H1 (cell line): ENCODE measurements at regions not wholly inside any gene's neighbourhood (a gene's known extent, or its start where the extent isn't known, plus 50 kb on each side); places are given as distances from the start of the nearest gene placed in this dataset.
"Not testable (repeated sequence)": the region's sequence is repeated elsewhere in the genome, so short reads cannot be mapped to it uniquely, and the experiment has no call there.

Source experiments
- CTCF ChIA-PET: fragments of 300-600 bp; sonication (Branson Sonifier 250); formaldehyde crosslinking; loops from one replicate; lab custom pipeline; 2021; ENCODE audit not compliant: partially characterized antibody; lab: Charles Lee
- POLR2A ChIA-PET: fragments of 300-600 bp; sonication (Branson Sonifier 250); formaldehyde crosslinking; loops from one replicate; lab custom pipeline; 2021; ENCODE audit warnings: inconsistent platforms; ENCODE audit not compliant: partially characterized antibody; lab: Charles Lee
- DNase-seq, 2 experiments: peaks; one replicate each; pipeline versions ENCODE4 v3.0.0 to v3.0.0-alpha.2; 2010 to 2022; ENCODE audit warnings: low spot score in 2 of 2, low read depth in 1 of 2, mixed read lengths in 1 of 2
- FAIRE-seq: peaks from 2 replicates; lab custom pipeline; 2011; peaks lifted over from hg19 to GRCh38; lab: Jason Lieb, UNC
- H2AFZ ChIP-seq: 2 replicates; pipeline ENCODE4 v1.8.1; 2012; ENCODE audit warnings: low read length, inconsistent platforms
- H2AK5ac ChIP-seq: 2 replicates; pipeline ENCODE4 v1.6.1; 2013; ENCODE audit warnings: low read depth, low read length
- H2BK120ac ChIP-seq: replicated peaks from 2 replicates; pipeline ENCODE3; 2013; ENCODE audit warnings: low read depth, low read length, inconsistent platforms
- H2BK12ac ChIP-seq: 2 replicates; pipeline ENCODE4 v1.6.1; 2013; ENCODE audit warnings: low read depth, low read length
- H2BK15ac ChIP-seq: 2 replicates; pipeline ENCODE4 v1.6.1; 2013; ENCODE audit warnings: low read length
- H2BK20ac ChIP-seq: 2 replicates; pipeline ENCODE4 v1.6.1; 2013; ENCODE audit warnings: low read length
- H2BK5ac ChIP-seq: 2 replicates; pipeline ENCODE4 v1.6.1; 2013; ENCODE audit warnings: low read depth, low read length
- H3K14ac ChIP-seq: 2 replicates; pipeline ENCODE4 v1.6.1; 2013; ENCODE audit warnings: inconsistent platforms; ENCODE audit not compliant: insufficient read length
- H3K18ac ChIP-seq: 2 replicates; pipeline ENCODE4 v1.6.1; 2013; ENCODE audit warnings: low read length; ENCODE audit errors: extremely low read depth
- H3K23ac ChIP-seq: 2 replicates; pipeline ENCODE4 v1.6.1; 2013; ENCODE audit warnings: inconsistent platforms; ENCODE audit not compliant: insufficient read length
- H3K23me2 ChIP-seq: 2 replicates; pipeline ENCODE4 v1.6.1; 2013; ENCODE audit warnings: low read depth, low read length
- H3K27ac ChIP-seq: 2 replicates; pipeline ENCODE4 v1.6.1; 2011; ENCODE audit warnings: low read depth, low read length, inconsistent platforms
- H3K27me3 ChIP-seq, 4 experiments: replicated peaks in 1 of 4; 1 replicate in 1 of 4; 2 replicates in 3 of 4; pipeline versions ENCODE4 v1.6.1 to v1.8.1; 2011 to 2013; ENCODE audit warnings: low read length in 3 of 4, mild to moderate bottlenecking in 3 of 4, inconsistent platforms in 2 of 4, mixed read lengths in 2 of 4, moderate library complexity in 1 of 4; ENCODE audit not compliant: control insufficient read depth in 3 of 4, insufficient read depth in 3 of 4; ENCODE audit errors: extremely low read depth in 1 of 4
- H3K36me3 ChIP-seq, 4 experiments: 2 replicates each; pipeline versions ENCODE4 v1.6.1 to v1.8.1; 2011 to 2013; ENCODE audit warnings: mild to moderate bottlenecking in 4 of 4, low read length in 3 of 4, moderate library complexity in 2 of 4, control low read depth in 1 of 4, inconsistent platforms in 1 of 4; ENCODE audit not compliant: insufficient read depth in 4 of 4, control insufficient read depth in 2 of 4
- H3K4ac ChIP-seq: replicated peaks from 2 replicates; pipeline ENCODE3; 2013; ENCODE audit warnings: low read length, low read depth, mixed read lengths, inconsistent platforms; ENCODE audit not compliant: insufficient read length
- H3K4me1 ChIP-seq, 4 experiments: replicated peaks in 1 of 4; 1 replicate in 1 of 4; 2 replicates in 3 of 4; pipeline versions ENCODE4 v1.6.1 to v1.8.1; 2011 to 2013; ENCODE audit warnings: low read length in 3 of 4, inconsistent platforms in 2 of 4, mixed read lengths in 1 of 4; ENCODE audit not compliant: insufficient read depth in 4 of 4, control insufficient read depth in 3 of 4
- H3K4me2 ChIP-seq, 2 experiments: 2 replicates each; pipeline versions ENCODE4 v1.6.1 to v1.8.1; 2011 to 2013; ENCODE audit warnings: low read depth in 2 of 2, low read length in 2 of 2, control low read depth in 1 of 2, inconsistent platforms in 1 of 2, mild to moderate bottlenecking in 1 of 2; ENCODE audit not compliant: insufficient read depth in 1 of 2
- H3K4me3 ChIP-seq, 4 experiments: fragments of 200-600, 300-600 bp in 1 of 4; sonication (generic), shearing (Covaris generic), sonication (Bioruptor Twin) in 1 of 4; 2 replicates each; pipeline versions ENCODE4 v1.5.1 to v1.8.1; 2011 to 2016; ENCODE audit warnings: low read length in 4 of 4, low read depth in 3 of 4, control low read depth in 2 of 4, inconsistent platforms in 2 of 4, mild to moderate bottlenecking in 2 of 4, mixed read lengths in 1 of 4, moderate library complexity in 1 of 4; ENCODE audit not compliant: insufficient read depth in 2 of 4; ENCODE audit errors: extremely low read depth in 1 of 4
- H3K56ac ChIP-seq: replicated peaks from 2 replicates; pipeline ENCODE3; 2013; ENCODE audit warnings: low read depth, mild to moderate bottlenecking, mixed read lengths, low read length, inconsistent platforms; ENCODE audit not compliant: insufficient read length
- H3K79me1 ChIP-seq: 2 replicates; pipeline ENCODE4 v1.6.1; 2013; ENCODE audit warnings: low read depth, low read length, control low read depth
- H3K79me2 ChIP-seq, 2 experiments: 2 replicates each; pipeline versions ENCODE4 v1.6.1 to v1.8.1; 2012 to 2013; ENCODE audit warnings: low read length in 2 of 2, mild to moderate bottlenecking in 2 of 2, inconsistent platforms in 1 of 2; ENCODE audit not compliant: insufficient read depth in 2 of 2, control insufficient read depth in 1 of 2
- H3K9ac ChIP-seq, 4 experiments: replicated peaks in 1 of 4; 1 replicate in 1 of 4; 2 replicates in 3 of 4; pipeline versions ENCODE4 v1.6.1 to v1.8.1; 2011 to 2013; ENCODE audit warnings: low read depth in 3 of 4, low read length in 3 of 4, control low read depth in 2 of 4, mild to moderate bottlenecking in 2 of 4, moderate library complexity in 2 of 4, inconsistent platforms in 1 of 4; ENCODE audit errors: extremely low read depth in 1 of 4
- H3K9me3 ChIP-seq, 2 experiments: 2 replicates each; pipeline versions ENCODE4 v1.6.1 to v1.8.1; 2012 to 2013; ENCODE audit warnings: mild to moderate bottlenecking in 2 of 2, moderate library complexity in 2 of 2, control low read depth in 1 of 2, inconsistent platforms in 1 of 2, low read depth in 1 of 2, low read length in 1 of 2, mixed read lengths in 1 of 2; ENCODE audit not compliant: insufficient read depth in 2 of 2
- H4K20me1 ChIP-seq, 2 experiments: replicated peaks in 1 of 2; 2 replicates each; pipeline versions ENCODE3 to v1.8.1; 2011 to 2013; ENCODE audit warnings: inconsistent platforms in 2 of 2, low read length in 2 of 2, mild to moderate bottlenecking in 1 of 2; ENCODE audit not compliant: insufficient read depth in 2 of 2, control insufficient read depth in 1 of 2
- H4K5ac ChIP-seq: 2 replicates; pipeline ENCODE4 v1.6.1; 2013; ENCODE audit warnings: low read length, low read depth, mixed read lengths, inconsistent platforms; ENCODE audit not compliant: insufficient read length
- H4K8ac ChIP-seq: 2 replicates; pipeline ENCODE4 v1.8.0; 2013; ENCODE audit warnings: mild to moderate bottlenecking, moderate library complexity, low read length, inconsistent platforms; ENCODE audit not compliant: insufficient read depth; ENCODE audit errors: extremely low read depth
- H4K91ac ChIP-seq: replicated peaks from 2 replicates; pipeline ENCODE3; 2013; ENCODE audit warnings: low read length, mixed read lengths, inconsistent platforms; ENCODE audit not compliant: insufficient read length
- ATF2 ChIP-seq: IDR thresholded peaks from 2 replicates; pipeline ENCODE4 v1.6.1; 2012; ENCODE audit warnings: low read length, inconsistent platforms
- POLR2AphosphoS5 ChIP-seq: IDR thresholded peaks from 2 replicates; pipeline ENCODE4 v1.6.1; 2011; ENCODE audit warnings: low read depth, low read length
- WGBS, 2 experiments: shearing (Covaris generic) in 1 of 2; methylation state at CpG; one replicate each; pipeline versions ENCODE4 v1.1.6 to v1.1.7; 2013 to 2015; ENCODE audit warnings: low lambda C conversion rate in 2 of 2, mixed read lengths in 2 of 2, inconsistent platforms in 1 of 2, low coverage in 1 of 2, missing lambda C conversion rate in 1 of 2; ENCODE audit not compliant: insufficient replicate concordance in 2 of 2, insufficient coverage in 1 of 2, insufficient read length in 1 of 2; ENCODE audit errors: extremely low coverage in 1 of 2, missing lambda C conversion rate in 1 of 2; 5-methylcytosine and 5-hydroxymethylcytosine counted together

DNA sequence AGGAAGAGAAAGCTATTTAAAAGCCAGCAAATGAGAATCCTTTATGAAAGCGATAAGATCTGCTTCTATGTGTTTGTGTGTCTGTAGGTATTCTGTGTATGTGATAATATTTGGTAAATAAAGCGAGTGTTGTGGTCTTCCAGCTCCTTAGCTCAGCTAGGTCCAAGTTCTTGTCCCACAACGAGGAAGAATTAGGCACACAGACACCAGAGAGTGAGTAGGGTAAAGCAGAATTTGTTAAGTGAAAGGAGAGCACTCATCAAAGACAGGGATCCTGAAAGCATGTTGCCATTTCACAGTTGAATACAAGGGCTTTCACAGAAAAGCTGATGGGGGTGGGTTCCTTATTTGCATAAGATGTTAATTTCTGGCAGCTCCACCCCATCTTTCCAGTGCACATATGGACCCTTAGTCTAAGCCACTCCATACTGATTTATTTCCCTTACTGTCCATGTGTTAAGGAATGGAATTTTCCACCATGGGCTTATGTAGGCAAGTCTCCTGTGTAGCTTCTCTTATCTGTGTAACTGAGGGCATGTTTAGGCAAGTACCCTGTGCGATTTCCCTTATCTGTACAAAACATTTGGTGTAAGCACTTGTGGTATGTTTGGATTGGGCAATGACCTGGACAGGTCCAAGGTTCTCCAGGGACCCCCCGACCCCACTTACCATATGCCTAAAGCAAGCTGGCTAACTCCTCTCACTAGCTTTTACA lies 165.9 kb upstream of the VIPR2 start (continued):
- TF ChIP-seq ATF2, result no peak
- no peak for TF ChIP-seq POLR2AphosphoS5

- CTCF ChIA-PET, result not testable (repeated sequence)
- WGBS, 2 experiments, result 71% methylated on average over 2 of the region's 2 CpGs; no CpG with 5 or more reads in 1 of the 2 experiments
Measured at GRCh38 chr7:159309214-159309613, 164.5 kb upstream of the VIPR2 start.

More at GRCh38 chr7:159309214-159309613, 164.5 kb upstream of the VIPR2 start:
- H3K56ac ChIP-seq, H2BK15ac ChIP-seq, H3K36me3 ChIP-seq, H2BK12ac ChIP-seq, H4K91ac ChIP-seq, H2BK5ac ChIP-seq, H3K79me1 ChIP-seq, H4K20me1 ChIP-seq, H2BK20ac ChIP-seq, FAIRE-seq, H3K4me1 ChIP-seq, H3K18ac ChIP-seq, H3K79me2 ChIP-seq, H3K4ac ChIP-seq, H2AK5ac ChIP-seq, H3K4me2 ChIP-seq, H2BK120ac ChIP-seq, H3K4me3 ChIP-seq, H2AFZ ChIP-seq, H3K9ac ChIP-seq, H3K27me3 ChIP-seq, H3K14ac ChIP-seq, H3K23me2 ChIP-seq, H3K23ac ChIP-seq, DNase-seq, POLR2A ChIA-PET, H3K27ac ChIP-seq, H4K5ac ChIP-seq, H4K8ac ChIP-seq: not testable (repeated sequence)
- peaks cover 27 to 32% of the 10 kb centered on the region in 2 experiments for H3K9me3 ChIP-seq
